Epidermal melanocyte (primary cell): ENCODE measurements at regions not wholly inside any gene's neighbourhood (a gene's known extent, or its start where the extent isn't known, plus 50 kb on each side); places are given as distances from the start of the nearest gene placed in this dataset.
"Not testable (repeated sequence)": the region's sequence is repeated elsewhere in the genome, so short reads cannot be mapped to it uniquely, and the experiment has no call there.

ENCODE experiments used
- DNase-seq: peaks from one replicate; pipeline ENCODE4 v3.0.0; 2011; ENCODE audit warnings: low spot score; ENCODE audit not compliant: insufficient read length

DNA sequence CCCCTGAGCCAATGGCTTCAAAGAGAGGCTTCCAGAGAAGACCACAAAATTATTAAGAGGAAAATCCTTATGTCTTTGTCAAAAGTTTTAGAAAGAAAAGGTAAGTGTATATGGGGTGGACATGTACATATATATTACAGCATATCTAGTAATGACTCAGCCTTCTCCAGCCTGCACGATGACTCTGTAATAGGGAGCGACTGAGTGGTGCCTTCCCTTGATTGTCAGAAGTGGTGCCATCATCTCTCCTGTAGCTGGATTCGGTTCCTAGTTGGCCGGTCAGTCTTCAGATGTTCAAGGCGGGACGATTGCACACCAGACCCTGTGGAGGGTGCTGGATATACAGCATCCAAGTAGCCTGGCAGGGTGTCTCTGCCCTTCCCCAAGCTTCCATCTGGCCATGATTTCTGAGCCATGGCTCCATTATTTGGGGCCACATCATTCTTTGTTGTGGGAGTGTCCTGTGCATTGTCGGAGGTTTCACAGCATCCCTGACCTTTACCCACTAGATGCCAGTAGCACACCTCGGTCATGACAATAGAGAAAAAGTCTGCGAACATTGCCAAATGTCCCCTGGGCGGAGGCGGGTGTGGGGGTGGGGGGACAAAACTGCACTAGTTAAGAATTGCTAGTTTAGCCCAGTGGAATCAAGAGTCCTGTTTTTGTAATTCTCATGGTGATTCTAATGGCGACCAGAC lies 206.2 kb upstream of the KAZN start:
- DNase-seq: no peak

DNA sequence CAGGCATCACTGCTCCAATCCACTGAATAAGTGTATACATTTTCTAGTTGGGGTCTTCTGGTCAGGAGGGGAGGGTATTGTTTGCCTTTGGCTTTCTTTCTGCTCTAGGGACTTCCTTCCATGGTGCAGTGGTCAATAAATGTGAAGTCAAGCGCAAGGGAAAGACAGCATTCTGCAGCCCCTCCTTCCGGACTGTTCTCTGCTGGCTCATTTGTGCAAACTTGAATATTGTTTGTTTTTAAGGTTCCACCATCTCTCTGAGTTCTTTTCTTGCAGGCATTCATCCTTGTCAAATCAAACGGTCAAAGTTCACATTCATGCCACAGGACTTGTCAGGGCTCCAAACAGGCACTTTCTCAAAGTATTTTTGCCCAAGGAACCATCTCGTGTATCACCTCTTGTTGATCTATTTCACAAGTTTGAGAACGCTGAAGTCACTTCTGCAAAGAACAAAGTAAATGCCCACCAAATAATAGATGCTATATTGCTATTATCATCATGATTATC lies 205.6 kb upstream of the KAZN start:
- DNase-seq: no peak

GRCh38 chr1:14396100-14396499 lies 202.4 kb upstream of the KAZN start:
- no peak for DNase-seq

GRCh38 chr1:14403961-14404645 lies 194.4 kb upstream of the KAZN start:
- DNase-seq: no peak

DNA sequence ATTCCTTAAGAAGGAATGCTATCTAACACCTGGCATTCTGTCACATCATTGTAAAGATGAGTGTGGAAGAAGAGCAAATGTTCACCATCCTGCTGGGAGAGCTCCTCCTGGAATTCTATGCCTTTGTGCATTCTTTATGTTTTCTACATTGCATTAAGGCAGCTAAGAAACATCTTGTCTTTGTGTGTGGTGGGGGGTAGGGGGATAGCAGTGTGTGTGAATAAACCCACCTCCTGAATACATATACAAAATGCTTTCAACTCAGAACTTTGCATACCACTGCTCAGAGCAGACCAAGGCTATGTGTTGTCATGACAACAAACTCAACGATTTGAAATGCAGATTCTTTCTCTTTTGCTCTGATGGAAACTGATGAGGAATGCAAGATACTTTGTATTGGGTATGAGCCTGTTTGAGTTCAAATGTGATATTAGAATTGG lies 193.6 kb upstream of the KAZN start:
- DNase-seq: no peak

DNA sequence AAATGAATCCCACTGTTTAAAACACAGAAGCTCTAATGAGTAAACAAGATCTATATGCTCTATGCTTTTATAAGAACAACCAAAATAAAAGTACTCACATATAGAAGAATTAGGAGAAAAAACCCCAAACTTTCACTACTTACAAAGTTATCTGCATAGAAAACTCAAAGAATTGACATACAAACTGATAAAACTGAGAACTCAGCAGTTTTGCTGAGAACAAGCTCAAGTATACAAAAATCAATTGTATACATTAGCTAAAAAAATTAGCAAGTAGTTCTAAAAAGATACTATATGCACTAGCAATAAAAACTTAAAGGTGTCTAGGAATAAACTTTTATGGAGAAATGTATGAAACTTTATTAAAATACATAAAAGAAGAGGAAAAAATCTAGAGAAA lies 186.2 kb upstream of the KAZN start:
- no peak for DNase-seq

DNA sequence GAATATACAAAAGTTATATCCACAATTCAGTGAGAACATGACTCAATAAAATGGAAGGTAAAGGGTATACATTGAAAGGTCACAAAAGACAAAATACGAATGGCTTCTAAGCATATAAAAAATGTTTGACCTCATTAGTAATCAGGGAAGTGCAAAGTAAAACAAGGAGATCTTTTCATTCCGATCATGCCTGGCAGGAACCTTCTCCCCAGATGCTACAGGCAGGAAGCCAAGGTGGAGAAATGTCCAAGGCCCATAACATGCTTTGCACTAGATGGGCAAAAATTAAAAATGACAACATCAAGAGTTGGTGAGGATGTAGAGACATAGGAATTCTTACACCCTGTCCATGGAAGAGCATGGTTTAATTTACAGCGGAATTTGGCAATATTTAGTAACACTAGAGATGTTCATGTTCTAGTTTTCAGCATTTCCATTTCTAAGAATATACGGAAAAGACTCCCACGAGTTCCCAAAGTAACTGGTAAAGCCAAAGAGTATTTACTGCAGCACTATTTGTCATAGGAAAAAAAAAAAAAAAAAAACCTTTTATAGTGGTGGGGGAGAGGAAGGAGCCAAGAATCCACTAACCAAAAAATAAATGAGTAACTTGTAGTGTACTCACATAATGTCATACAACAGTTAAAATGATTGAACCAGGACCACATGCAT lies 184.5 kb upstream of the KAZN start:
- DNase-seq: no peak

DNA sequence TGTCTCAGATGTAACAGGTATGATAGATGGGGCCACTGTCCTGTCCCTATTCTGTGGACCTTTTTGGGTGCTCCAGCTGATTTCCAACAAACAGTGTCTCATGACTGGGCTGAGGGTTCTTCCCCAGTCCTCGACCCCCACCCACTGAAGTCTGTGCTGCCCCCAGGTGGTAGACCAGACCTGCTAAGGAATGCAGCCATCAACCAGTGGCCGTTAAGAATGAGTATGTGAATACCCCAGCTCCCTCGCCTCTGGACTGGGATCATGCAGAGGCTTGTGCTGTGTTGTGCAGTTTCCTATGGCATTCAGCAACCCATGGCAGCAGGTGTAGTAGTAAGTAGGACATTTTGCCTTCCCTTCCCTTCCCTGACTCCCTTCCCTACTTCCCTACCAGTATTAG lies 183.1 kb upstream of the KAZN start:
- DNase-seq: no peak

- DNase-seq: not testable (repeated sequence)
Observed at GRCh38 chr1:14419778-14420218, 178.7 kb upstream of the KAZN start.

DNA sequence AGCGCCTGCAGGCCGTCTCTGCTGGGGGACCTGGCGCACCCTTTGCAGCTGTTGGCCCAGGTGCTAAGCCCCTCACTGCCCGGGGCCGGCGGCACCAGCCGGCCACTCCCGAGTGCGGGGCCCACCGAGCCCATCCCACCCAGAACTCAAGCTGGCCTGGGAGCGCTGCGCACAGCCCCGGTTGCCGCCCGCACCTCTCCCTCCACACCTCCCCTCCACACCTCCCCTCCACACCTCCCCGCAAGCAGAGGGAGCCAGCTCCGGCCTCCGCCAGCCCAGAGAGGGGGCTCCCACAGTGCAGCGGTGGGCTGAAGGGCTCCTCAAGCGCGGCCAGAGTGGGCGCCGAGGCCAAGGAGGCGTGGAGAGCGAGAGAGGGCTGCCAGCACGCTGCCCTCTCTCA lies 177.8 kb upstream of the KAZN start:
- no peak for DNase-seq

DNA sequence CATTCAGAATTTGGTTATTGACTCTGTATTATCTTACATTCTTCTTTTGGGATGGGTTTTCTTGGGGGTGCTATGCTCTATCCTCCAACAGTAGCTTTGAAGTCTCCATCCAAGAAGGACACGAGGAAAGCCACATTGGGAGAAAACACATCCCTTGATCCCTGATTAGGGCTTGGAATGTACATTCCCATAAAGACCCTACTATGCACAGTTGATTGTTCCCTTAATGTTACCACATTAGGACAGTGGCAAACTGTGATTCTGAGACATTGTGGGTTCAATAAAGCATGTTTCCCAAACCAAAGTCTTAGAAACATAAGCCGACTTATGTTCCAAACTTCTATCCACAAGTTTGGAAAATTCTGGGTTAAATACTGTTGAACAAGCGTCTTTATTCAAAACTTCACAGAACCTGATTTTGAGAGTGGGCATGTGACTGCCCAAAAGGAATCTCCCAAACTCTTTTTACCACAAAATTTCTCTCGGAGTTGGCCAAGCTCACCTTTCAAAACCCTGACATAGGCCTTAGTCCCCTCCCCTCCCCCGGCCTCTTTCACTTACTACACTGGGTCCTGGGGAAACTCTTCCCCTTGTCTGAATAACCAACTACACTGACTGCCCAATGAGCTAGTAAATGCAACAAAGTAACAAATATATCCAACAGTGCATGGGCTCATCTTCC lies 177.0 kb upstream of the KAZN start:
- DNase-seq: no peak

- no peak for DNase-seq
Observed at GRCh38 chr1:14421977-14422609, 176.4 kb upstream of the KAZN start.

DNA sequence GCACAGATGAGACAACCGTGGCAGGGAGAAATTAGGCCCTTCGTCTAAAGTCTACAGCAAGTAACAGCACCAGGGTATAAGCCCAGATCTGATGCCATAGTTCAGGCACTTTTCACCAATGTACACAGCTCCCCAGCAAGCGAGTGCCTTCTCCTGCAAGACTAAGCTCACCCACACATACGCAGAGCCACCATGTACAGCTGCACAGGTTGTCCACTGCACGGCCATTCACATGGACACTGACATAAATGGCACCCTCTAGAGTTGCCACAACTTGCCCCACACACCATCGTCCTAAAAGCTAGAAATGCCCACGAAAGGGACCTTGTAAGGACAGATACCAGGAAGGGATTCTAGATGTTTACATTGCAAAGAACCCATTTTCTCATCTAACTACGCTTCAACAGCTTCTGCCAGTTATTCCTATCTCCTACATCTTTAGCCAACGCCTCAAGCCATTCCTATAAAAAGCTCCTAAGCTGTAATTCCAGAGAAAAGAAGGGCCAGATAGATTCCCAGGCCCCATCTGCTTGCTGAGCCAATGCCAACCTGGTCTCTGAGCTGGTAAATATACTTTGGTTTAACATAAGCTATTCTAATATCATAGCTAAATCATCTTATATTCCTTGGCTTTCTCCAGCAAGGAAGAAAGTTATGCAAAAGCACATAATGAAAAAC lies 174.0 kb upstream of the KAZN start:
- no peak for DNase-seq

GRCh38 chr1:14426854-14427253 lies 171.6 kb upstream of the KAZN start:
- no peak for DNase-seq

DNA sequence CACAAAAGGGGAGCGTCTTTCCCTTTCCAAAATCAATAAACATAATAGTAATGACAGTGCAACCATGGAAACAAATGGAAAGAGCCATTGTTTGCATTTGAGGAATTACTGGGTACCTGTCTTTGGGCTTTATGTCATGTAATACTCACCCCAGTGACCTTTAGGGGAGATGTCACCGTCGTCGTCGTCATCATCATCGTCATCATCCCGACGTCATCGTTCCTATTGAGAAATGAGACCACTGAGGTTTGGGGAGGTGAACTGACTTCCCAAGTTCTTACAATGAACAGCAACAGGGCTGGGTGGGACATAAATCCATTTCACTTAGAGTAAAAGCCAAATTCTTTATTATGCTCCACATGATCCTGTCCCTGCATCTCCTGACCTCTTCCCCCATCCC lies 168.9 kb upstream of the KAZN start:
- no peak for DNase-seq

GRCh38 chr1:14432728-14433127 lies 165.8 kb upstream of the KAZN start:
- not testable (repeated sequence) for DNase-seq

DNA sequence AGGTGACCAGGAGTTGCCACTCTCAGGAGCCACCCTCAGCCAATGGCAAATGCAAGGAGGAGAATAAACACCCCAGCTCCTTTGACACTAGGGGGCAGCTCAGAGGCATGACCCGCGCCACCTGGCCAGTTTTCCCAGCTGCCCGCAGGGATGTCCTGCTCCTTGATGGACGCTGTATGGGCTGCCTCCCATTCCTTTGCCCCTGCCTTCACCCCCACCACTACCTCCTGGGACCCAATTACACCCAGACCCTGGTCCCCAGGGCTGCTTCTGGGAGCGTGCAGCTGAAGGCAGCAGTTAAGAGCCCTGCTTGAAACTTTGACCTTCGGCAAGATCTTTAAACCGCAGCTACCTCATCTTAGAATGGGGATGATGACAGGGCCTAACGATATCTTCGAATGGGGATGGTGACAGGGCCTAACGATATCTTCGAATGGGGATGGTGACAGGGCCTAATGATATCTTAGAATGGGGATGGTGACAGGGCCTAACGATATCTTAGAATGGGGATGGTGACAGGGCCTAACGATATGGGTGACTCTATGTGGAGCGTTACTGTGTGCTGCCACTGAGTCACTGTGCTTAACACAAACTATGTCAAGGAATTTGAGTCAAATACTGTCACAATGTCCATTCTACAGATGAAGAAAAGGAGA lies 163.0 kb upstream of the KAZN start:
- DNase-seq: no peak

GRCh38 chr1:14437417-14437918 lies 161.0 kb upstream of the KAZN start:
- no peak for DNase-seq

- DNase-seq: no peak
Observed at GRCh38 chr1:14438127-14438769, 160.2 kb upstream of the KAZN start.
